ENCODE measurements at regions not wholly inside any gene's neighbourhood (a gene's known extent, or its start where the extent isn't known, plus 50 kb on each side); places are given as distances from the start of the nearest gene placed in this dataset.

- ATAC-seq (ENCODE audit: low read depth): no peak
- H4K91ac ChIP-seq (ENCODE audit: insufficient read depth, low read depth, low read length): peak overlapping the region; percentile 91
- H4K20me1 ChIP-seq (ENCODE audit: insufficient read depth, low read length): no peaks in the 10 kb centered on the region
- CTCF ChIA-PET: interaction anchor here (0.6 to 6.5 kb wide), 14 partner anchors 17 to 612 kb away, joined by 3 to 63 read pairs (median 4); no protein-coding TSS in a partner anchor
- H4K8ac ChIP-seq (ENCODE audit: low read depth in 2 of 2, low read length in 2 of 2): peak overlapping the region; percentile 42 to 99
- no peak for DNase-seq
- H3K14ac ChIP-seq (replicated peaks; ENCODE audit: low read depth, low read length): peak overlapping the region; percentile 85
- peak overlapping the region; percentile 81 for H2BK20ac ChIP-seq (ENCODE audit: low read depth, low read length)
- H3K79me1 ChIP-seq (ENCODE audit: low read depth in 1 of 2, low read length in 2 of 2): no peaks in the 10 kb centered on the region
- H3K4me1 ChIP-seq (ENCODE audit: control insufficient read depth, insufficient read depth, low read length): peaks cover 12% of the 10 kb centered on the region
- no peaks in the 10 kb centered on the region for H3K36me3 ChIP-seq (ENCODE audit: control insufficient read depth, insufficient read depth, low read length)
- peak overlapping the region; percentile 31 for H2AK9ac ChIP-seq (replicated peaks; ENCODE audit: low read depth, low read length, poor library complexity)
- peak overlapping the region; percentile 55; the same call in 1 of the 2 replicates for H3K18ac ChIP-seq (ENCODE audit: low read depth, low read length)
- 0 out of 2 replicates have a peak overlapping the region, but pooled peaks have one; percentile 31 for H3K56ac ChIP-seq (ENCODE audit: extremely low read depth, insufficient read depth, low read length)
- H2BK5ac ChIP-seq (ENCODE audit: low read depth, low read length, poor library complexity, severe bottlenecking): peak overlapping the region; percentile 41
- peak overlapping the region; percentile 77; the same call in 2 of the 3 replicates for H2BK15ac ChIP-seq (ENCODE audit: low read depth, low read length)
- H3K4ac ChIP-seq (ENCODE audit: low read depth, low read length): peak overlapping the region; percentile 87
- no peak overlapping the region for H3K27ac ChIP-seq (ENCODE audit: insufficient read depth, low read length)
- peak overlapping the region; percentile 37; the same call in 1 of the 2 replicates for H4K5ac ChIP-seq (ENCODE audit: low read depth, low read length)
- peak overlapping the region; percentile 88 for H2AFZ ChIP-seq (replicated peaks; ENCODE audit: low read length, poor library complexity)
- H2AK5ac ChIP-seq (ENCODE audit: low read depth, low read length): peak overlapping the region; percentile 5; the same call in 1 of the 2 replicates
- in situ Hi-C loops (cut with MboI; ENCODE audit: low sequenced_read_pairs) (loop anchor here (5.0 kb wide), 2 partner anchors 328 to 458 kb away; no protein-coding TSS in a partner anchor), intact Hi-C loops (cut with micrococcal nuclease) (loop anchor here (1.0 to 5.0 kb wide), 7 partner anchors 135 to 633 kb away; no protein-coding TSS in a partner anchor), dilution Hi-C loops (cut with HindIII; ENCODE audit: low sequenced_read_pairs, unreplicated experiment) (loop anchor here (25.0 kb wide), 1 partner anchor 448 kb away; no protein-coding TSS in a partner anchor)
- H2BK120ac ChIP-seq (ENCODE audit: low read depth, low read length): peak overlapping the region; percentile 97
- BruUV-seq (replicated peaks): no TSS peak
- H3K9ac ChIP-seq (ENCODE audit: low read depth, low read length): no peak overlapping the region
- TF ChIP-seq CHD1 (IDR thresholded peaks at IDR 0.05; ENCODE audit: low read depth, low read length): no peak
- no peak for TF ChIP-seq RCOR1 (IDR thresholded peaks at IDR 0.05; ENCODE audit: insufficient replicate concordance, low read length)
- POLR2A ChIA-PET (ENCODE audit: unreplicated experiment): no interaction called here
- no peak overlapping the region; the same call in 1 of the 2 replicates for H3K4me2 ChIP-seq (ENCODE audit: low read depth, low read length)
- no CpG with 5 or more reads among the region's 9 CpGs for WGBS, 2 experiments (ENCODE audit: extremely low coverage in 2 of 2, insufficient read length in 1 of 2)
- H3K9me3 ChIP-seq (ENCODE audit: control insufficient read depth, insufficient read depth, low read length): no peaks in the 10 kb centered on the region
- peak overlapping the region; percentile 85 for H3K23ac ChIP-seq (ENCODE audit: low read depth, low read length)
- no peaks in the 10 kb centered on the region for H3K27me3 ChIP-seq (ENCODE audit: control insufficient read depth, insufficient read depth, low read length)
- H3K9me1 ChIP-seq (ENCODE audit: insufficient read depth, low read length): peaks cover 20% of the 10 kb centered on the region
- H3K4me3 ChIP-seq (ENCODE audit: insufficient read depth, low read depth, low read length): no peak overlapping the region
Measured at GRCh38 chr1:115139381-115139780, 50.1 kb upstream of the TSPAN2 start.
